Stomach (tissue), 4 donors: ENCODE measurements at regions not wholly inside any gene's neighbourhood (a gene's known extent, or its start where the extent isn't known, plus 50 kb on each side); places are given as distances from the start of the nearest gene placed in this dataset.

Experiments
- CTCF ChIP-seq, 7 experiments: fragments of 450-650 bp in 4 of 7; fragments of 200-600 bp in 3 of 7; sonication (generic) in 3 of 7; IDR thresholded peaks; one replicate each; pipeline ENCODE4 v1.5.1; 2016 to 2019; ENCODE audit warnings: antibody characterized with exemption in 7 of 7, control low read depth in 2 of 7, mild to moderate bottlenecking in 1 of 7
- POLR2A ChIP-seq, 4 donors: fragments of 450-650 bp; IDR thresholded peaks; one replicate each; pipeline ENCODE4 v1.6.1; 2016; ENCODE audit warnings: antibody characterized with exemption in 4 of 4, control low read depth in 2 of 4, mild to moderate bottlenecking in 1 of 4, moderate library complexity in 1 of 4

GRCh38 chr6:137415834-137416190, 78.4 kb downstream of the OLIG3 start:
- no peak for TF ChIP-seq CTCF (IDR thresholded peaks at IDR 0.05)
- TF ChIP-seq POLR2A (IDR thresholded peaks at IDR 0.05) = no peak
